HepG2 (cell line): ENCODE measurements at regions not wholly inside any gene's neighbourhood (a gene's known extent, or its start where the extent isn't known, plus 50 kb on each side); places are given as distances from the start of the nearest gene placed in this dataset.
"Not testable (repeated sequence)": the region's sequence is repeated elsewhere in the genome, so short reads cannot be mapped to it uniquely, and the experiment has no call there.

ENCODE experiments used
- ATAC-seq: fragments of 200-7000 bp; cut with Tn5 transposase; 3 replicates; pipeline ENCODE4 v1.9.1; 2020; ENCODE audit warnings: mild to moderate bottlenecking, moderate library complexity
- BruUV-seq: library from RNA; stranded (reverse); fragments of 400-500 nt; replicated peaks from 2 replicates; lab custom pipeline; 2021; lab: Mats Ljungman, UMichigan
- CTCF ChIA-PET: fragments of 300-600 bp; formaldehyde crosslinking; extraction: SDS; loops from one replicate; lab custom pipeline; 2021; ENCODE audit warnings: low total read pairs, inconsistent platforms, low intra/inter-chr PET ratio; lab: Yijun Ruan, JAX
- POLR2A ChIA-PET: fragments of 350-600 bp; sonication (Branson Sonifier 250); formaldehyde crosslinking; loops from one replicate; lab custom pipeline; 2020; ENCODE audit warnings: antibody characterized with exemption, inconsistent platforms; lab: Yijun Ruan, JAX
- DNase-seq: peaks from one replicate; pipeline ENCODE4 v3.0.0-alpha.2; 2015; ENCODE audit warnings: low spot score
- FAIRE-seq: peaks from 3 replicates; lab custom pipeline; 2011; peaks lifted over from hg19 to GRCh38; lab: Jason Lieb, UNC
- H2AFZ ChIP-seq: one replicate; pipeline ENCODE4 v1.6.1; 2011; ENCODE audit warnings: low read length, inconsistent platforms
- H3K27ac ChIP-seq: fragments of 300-600 bp; 3 replicates; pipeline ENCODE4 v1.8.0; 2011; ENCODE audit warnings: mixed run types, mild to moderate bottlenecking, mixed read lengths, low read length, inconsistent platforms; ENCODE audit not compliant: insufficient read depth; ENCODE audit errors: extremely low read length
- H3K27me3 ChIP-seq, 2 experiments: fragments of 200-600 bp in 1 of 2; 2 replicates in 1 of 2; 3 replicates in 1 of 2; pipeline versions ENCODE4 v1.6.0 to v1.8.0; 2011; ENCODE audit warnings: low read length in 2 of 2, mild to moderate bottlenecking in 2 of 2, moderate library complexity in 2 of 2, inconsistent platforms in 1 of 2; ENCODE audit not compliant: insufficient read depth in 2 of 2, control insufficient read depth in 1 of 2
- H3K36me3 ChIP-seq, 2 experiments: fragments of 200-600 bp in 1 of 2; replicated peaks in 1 of 2; 2 replicates in 1 of 2; 3 replicates in 1 of 2; pipeline versions ENCODE4 v1.5.1 to v1.8.0; 2011; ENCODE audit warnings: low read length in 2 of 2, inconsistent platforms in 1 of 2; ENCODE audit not compliant: insufficient read depth in 2 of 2, control insufficient read depth in 1 of 2
- H3K4me1 ChIP-seq: 2 replicates; pipeline ENCODE4 v1.5.1; 2012; ENCODE audit warnings: low read length, inconsistent platforms; ENCODE audit not compliant: insufficient read depth
- H3K4me2 ChIP-seq: 2 replicates; pipeline ENCODE4 v1.6.0; 2011; ENCODE audit warnings: low read depth, low read length, inconsistent platforms
- H3K4me3 ChIP-seq, 3 experiments: fragments of 200-600 bp in 1 of 3; sonication (generic), shearing (Covaris generic) in 1 of 3; replicated peaks in 1 of 3; 2 replicates each; pipeline ENCODE4 v1.5.1; 2011 to 2016; ENCODE audit warnings: low read length in 3 of 3, inconsistent platforms in 2 of 3, low read depth in 2 of 3, mild to moderate bottlenecking in 2 of 3, control low read depth in 1 of 3, mixed read lengths in 1 of 3; ENCODE audit not compliant: insufficient read depth in 1 of 3
- H3K79me2 ChIP-seq: one replicate; pipeline ENCODE4 v1.6.1; 2011; ENCODE audit warnings: low read length, inconsistent platforms; ENCODE audit not compliant: insufficient read depth
- H3K9ac ChIP-seq: 2 replicates; pipeline ENCODE4 v1.6.0; 2011; ENCODE audit warnings: mild to moderate bottlenecking, low read depth, low read length, inconsistent platforms; ENCODE audit not compliant: insufficient read depth
- H3K9me3 ChIP-seq: 2 replicates; pipeline ENCODE4 v1.5.1; 2012; ENCODE audit warnings: mild to moderate bottlenecking, low read length
- H4K20me1 ChIP-seq: 2 replicates; pipeline ENCODE4 v1.6.0; 2011; ENCODE audit warnings: inconsistent platforms, mild to moderate bottlenecking, low read length, moderate library complexity; ENCODE audit not compliant: insufficient read depth
- ARID2 ChIP-seq: sonication (generic); formaldehyde crosslinking; IDR thresholded peaks from 2 replicates; pipeline ENCODE4 v1.8.1; 2022; ENCODE audit warnings: mild to moderate bottlenecking, missing genetic modification reagents, borderline replicate concordance
- CEBPG ChIP-seq: IDR thresholded peaks from 2 replicates; pipeline ENCODE4 v1.6.1; 2016
- CREB1 ChIP-seq, 2 experiments: fragments of 450-650 bp in 1 of 2; IDR thresholded peaks; 2 replicates each; pipeline ENCODE4 v1.6.1; 2016 to 2017; ENCODE audit warnings: control low read depth in 1 of 2, mild to moderate bottlenecking in 1 of 2, missing compliant biosample characterization in 1 of 2, missing genetic modification characterization in 1 of 2
- GMEB1 ChIP-seq: sonication (generic); formaldehyde crosslinking; IDR thresholded peaks from 2 replicates; pipeline ENCODE4 v1.5.1; 2020; ENCODE audit warnings: missing genetic modification reagents, mild to moderate bottlenecking, borderline replicate concordance
- HES4 ChIP-seq: sonication (generic); formaldehyde crosslinking; IDR thresholded peaks from 2 replicates; pipeline ENCODE4 v1.9.0; 2021; ENCODE audit warnings: mild to moderate bottlenecking, missing genetic modification reagents, borderline replicate concordance
- IKZF1 ChIP-seq: fragments of 450-650 bp; IDR thresholded peaks from 2 replicates; pipeline ENCODE4 v1.7.1; 2016
- KAT8 ChIP-seq: IDR thresholded peaks from 2 replicates; pipeline ENCODE4 v1.6.1; 2016; ENCODE audit warnings: missing genetic modification reagents, missing compliant biosample characterization
- NFE2L2 ChIP-seq: fragments of 150-350 bp; IDR thresholded peaks from 2 replicates; pipeline ENCODE4 v1.6.1; 2014; ENCODE audit warnings: low read length
- POLR2A ChIP-seq, 2 experiments: IDR thresholded peaks; 2 replicates each; pipeline ENCODE4 v1.6.1; 2011; ENCODE audit warnings: low read depth in 2 of 2, low read length in 2 of 2, mild to moderate bottlenecking in 1 of 2, moderate library complexity in 1 of 2; ENCODE audit not compliant: insufficient read depth in 1 of 2
- SIX1 ChIP-seq: sonication (generic); formaldehyde crosslinking; IDR thresholded peaks from 2 replicates; pipeline ENCODE4 v1.4.0; 2020; ENCODE audit warnings: missing genetic modification reagents, borderline replicate concordance
- TERF1 ChIP-seq: sonication (generic); formaldehyde crosslinking; IDR thresholded peaks from 2 replicates; pipeline ENCODE4 v1.8.0; 2022; ENCODE audit warnings: mild to moderate bottlenecking, missing genetic modification reagents, moderate library complexity
- ZNF770 ChIP-seq: sonication (generic); formaldehyde crosslinking; IDR thresholded peaks from 2 replicates; pipeline ENCODE4 v1.5.0; 2020; ENCODE audit warnings: mild to moderate bottlenecking, missing genetic modification reagents
- ZNF788 ChIP-seq: sonication (generic); formaldehyde crosslinking; IDR thresholded peaks from 2 replicates; pipeline ENCODE4 v1.5.0; 2020; ENCODE audit warnings: mild to moderate bottlenecking, missing genetic modification reagents, borderline replicate concordance
- ZSCAN12 ChIP-seq: sonication (generic); formaldehyde crosslinking; IDR thresholded peaks from 2 replicates; pipeline ENCODE4 v1.9.0; 2021; ENCODE audit warnings: mild to moderate bottlenecking, missing genetic modification reagents
- ZSCAN22 ChIP-seq: sonication (generic); formaldehyde crosslinking; IDR thresholded peaks from 2 replicates; pipeline ENCODE4 v1.4.0; 2020; ENCODE audit warnings: mild to moderate bottlenecking, missing genetic modification reagents
- ZZZ3 ChIP-seq: sonication (generic); formaldehyde crosslinking; IDR thresholded peaks from 2 replicates; pipeline ENCODE4 v1.4.0; 2020; ENCODE audit warnings: missing genetic modification reagents, mild to moderate bottlenecking, borderline replicate concordance
- WGBS: methylation state at CpG from one replicate; pipeline ENCODE4 v1.1.6; 2017; ENCODE audit warnings: low lambda C conversion rate; 5-methylcytosine and 5-hydroxymethylcytosine counted together
- in situ Hi-C: cut with HindIII; loops from 2 replicates; pipeline ENCODE4 v1.10.0; 2017; ENCODE audit warnings: low pct_unique_long_range_greater_than_20kb; ENCODE audit not compliant: extremely low pct_ligation_motif_present
- intact Hi-C: fragments of 100-400 bp; cut with micrococcal nuclease; formaldehyde crosslinking; loops from one replicate; pipeline ENCODE4 v1.10.0; 2022; ENCODE audit not compliant: unreplicated experiment

- no peaks in the 10 kb centered on the region for H3K79me2 ChIP-seq
- H3K9ac ChIP-seq, result no peak overlapping the region
- CTCF ChIA-PET, result no interaction called here
- no peak overlapping the region for H2AFZ ChIP-seq
- no peak for ATAC-seq
- in situ Hi-C loops, result no loop called here
- no TSS peak for BruUV-seq
- no peak for FAIRE-seq
- H4K20me1 ChIP-seq, result no peaks in the 10 kb centered on the region
- TF ChIP-seq ZSCAN12 (no peak), IKZF1 (no peak), ZNF788 (no peak), ZSCAN22 (CRISPR knock-in tag) (no peak), CREB1 (IDR thresholded peaks at IDR 0.05) (no peak), CREB1 (CRISPR knock-in tag; IDR thresholded peaks at IDR 0.05) (no peak), GMEB1 (CRISPR knock-in tag) (no peak), KAT8 (CRISPR knock-in tag) (no peak), NFE2L2 (no peak), TERF1 (CRISPR knock-in tag) (no peak), SIX1 (CRISPR knock-in tag) (no peak), ZNF770 (CRISPR knock-in tag) (no peak), CEBPG (CRISPR knock-in tag) (no peak), HES4 (CRISPR knock-in tag) (no peak), POLR2A (IDR thresholded peaks at IDR 0.05; ENCODE audit: insufficient read depth in 1 of 2, low read depth in 2 of 2, low read length in 2 of 2) (no peak), ZZZ3 (CRISPR knock-in tag) (no peak), ARID2 (no peak)
- no peak for DNase-seq
- no peaks in the 10 kb centered on the region for H3K4me1 ChIP-seq
- POLR2A ChIA-PET, result no interaction called here
- WGBS, result 0% methylated on average over 3 of the region's 3 CpGs
- intact Hi-C loops, result no loop called here
- H3K27me3 ChIP-seq, result no peaks in the 10 kb centered on the region
- H3K36me3 ChIP-seq, result no peaks in the 10 kb centered on the region
- no peaks in the 10 kb centered on the region for H3K9me3 ChIP-seq
- no peak overlapping the region for H3K4me2 ChIP-seq
- H3K4me3 ChIP-seq, result no peak overlapping the region
- H3K27ac ChIP-seq, result no peak overlapping the region
Observed at GRCh38 chr6:68182386-68182785, 452.7 kb upstream of the ADGRB3 start.

- H3K27me3 ChIP-seq, POLR2A ChIA-PET, H3K36me3 ChIP-seq, in situ Hi-C loops, H3K9me3 ChIP-seq, DNase-seq, H3K79me2 ChIP-seq, FAIRE-seq, H3K4me1 ChIP-seq, CTCF ChIA-PET, H4K20me1 ChIP-seq, ATAC-seq, H3K4me3 ChIP-seq, H3K27ac ChIP-seq, H3K4me2 ChIP-seq, H3K9ac ChIP-seq, H2AFZ ChIP-seq, BruUV-seq, intact Hi-C loops: not testable (repeated sequence)
- 0% methylated on average over 3 of the region's 3 CpGs for WGBS
Observed at GRCh38 chr6:68181027-68181426, 454.1 kb upstream of the ADGRB3 start.
